ENCODE measurements at regions not wholly inside any gene's neighbourhood (a gene's known extent, or its start where the extent isn't known, plus 50 kb on each side); places are given as distances from the start of the nearest gene placed in this dataset.

DNA sequence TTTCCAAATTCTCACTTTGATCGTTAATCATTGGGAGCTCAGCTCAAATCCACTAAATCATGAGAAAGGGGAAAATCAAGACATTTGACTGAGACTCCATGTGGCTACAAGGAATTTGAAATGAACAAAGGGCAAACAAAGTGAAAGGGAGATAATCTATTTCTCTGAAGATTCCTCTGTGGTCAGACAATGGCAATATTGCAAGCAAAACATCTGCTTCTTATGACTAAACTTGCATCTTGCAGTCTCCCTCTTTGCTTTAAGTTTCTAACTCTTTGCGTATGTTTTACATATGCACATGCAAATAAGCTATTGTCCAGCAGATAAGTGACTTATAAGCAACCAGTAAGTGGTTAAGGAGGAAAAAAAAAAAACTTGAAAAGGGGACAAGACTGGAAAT lies 299.1 kb upstream of the NXPH2 start:
- TF ChIP-seq, protein P1, sequence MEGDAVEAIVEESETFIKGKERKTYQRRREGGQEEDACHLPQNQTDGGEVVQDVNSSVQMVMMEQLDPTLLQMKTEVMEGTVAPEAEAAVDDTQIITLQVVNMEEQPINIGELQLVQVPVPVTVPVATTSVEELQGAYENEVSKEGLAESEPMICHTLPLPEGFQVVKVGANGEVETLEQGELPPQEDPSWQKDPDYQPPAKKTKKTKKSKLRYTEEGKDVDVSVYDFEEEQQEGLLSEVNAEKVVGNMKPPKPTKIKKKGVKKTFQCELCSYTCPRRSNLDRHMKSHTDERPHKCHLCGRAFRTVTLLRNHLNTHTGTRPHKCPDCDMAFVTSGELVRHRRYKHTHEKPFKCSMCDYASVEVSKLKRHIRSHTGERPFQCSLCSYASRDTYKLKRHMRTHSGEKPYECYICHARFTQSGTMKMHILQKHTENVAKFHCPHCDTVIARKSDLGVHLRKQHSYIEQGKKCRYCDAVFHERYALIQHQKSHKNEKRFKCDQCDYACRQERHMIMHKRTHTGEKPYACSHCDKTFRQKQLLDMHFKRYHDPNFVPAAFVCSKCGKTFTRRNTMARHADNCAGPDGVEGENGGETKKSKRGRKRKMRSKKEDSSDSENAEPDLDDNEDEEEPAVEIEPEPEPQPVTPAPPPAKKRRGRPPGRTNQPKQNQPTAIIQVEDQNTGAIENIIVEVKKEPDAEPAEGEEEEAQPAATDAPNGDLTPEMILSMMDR (IDR thresholded peaks at IDR 0.05): no peak
- TF ChIP-seq POLR2AphosphoS5 (IDR thresholded peaks at IDR 0.05) (no peak), EP300 (IDR thresholded peaks at IDR 0.05) (no peak)

Data from upper lobe of left lung (tissue), 4 donors.